Stimulated activated CD4-positive, alpha-beta T cell treated with anti-CD3 and anti-CD28 coated beads, TNF-alpha, amount 100 ng/mL, for 48 hours (primary cell): ENCODE measurements at regions not wholly inside any gene's neighbourhood (a gene's known extent, or its start where the extent isn't known, plus 50 kb on each side); places are given as distances from the start of the nearest gene placed in this dataset.
"Not testable (repeated sequence)": the region's sequence is repeated elsewhere in the genome, so short reads cannot be mapped to it uniquely, and the experiment has no call there.

Source experiments
- DNase-seq, 3 donors: peaks; one replicate each; pipeline ENCODE4 v3.0.0-alpha.2; 2020; ENCODE audit warnings: low read depth in 3 of 3

DNA sequence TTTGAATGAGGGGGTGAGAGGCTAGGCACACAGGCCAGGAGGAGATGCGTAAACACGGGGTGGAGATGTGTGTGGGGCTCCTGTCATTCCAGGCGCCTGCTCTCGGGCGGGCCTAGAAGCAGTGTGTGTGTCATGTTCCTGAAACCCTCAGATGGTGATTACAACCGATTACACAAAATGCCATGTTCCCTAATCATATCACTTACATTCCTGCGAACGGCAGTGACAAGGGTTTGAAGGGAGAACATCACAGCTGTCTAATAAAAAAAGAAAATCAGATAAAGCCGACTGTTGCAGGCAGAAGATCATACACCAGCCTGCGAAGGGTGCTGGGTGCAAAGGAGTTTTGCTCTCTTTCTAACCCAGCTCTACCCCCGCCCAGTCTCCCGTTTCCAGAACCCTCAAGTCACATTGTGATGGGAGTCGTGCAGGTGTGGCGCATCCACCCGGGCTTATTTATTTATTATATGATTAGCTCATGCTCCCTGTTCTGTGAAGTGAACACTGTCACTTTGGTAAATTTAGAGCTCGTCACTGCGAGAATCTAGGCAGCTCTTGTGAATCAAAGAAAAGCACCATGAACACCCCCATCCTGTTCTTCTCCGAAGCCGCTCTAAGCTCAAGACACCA, 140.3 kb downstream of the NR2F2 start:
- no peak for DNase-seq

DNA sequence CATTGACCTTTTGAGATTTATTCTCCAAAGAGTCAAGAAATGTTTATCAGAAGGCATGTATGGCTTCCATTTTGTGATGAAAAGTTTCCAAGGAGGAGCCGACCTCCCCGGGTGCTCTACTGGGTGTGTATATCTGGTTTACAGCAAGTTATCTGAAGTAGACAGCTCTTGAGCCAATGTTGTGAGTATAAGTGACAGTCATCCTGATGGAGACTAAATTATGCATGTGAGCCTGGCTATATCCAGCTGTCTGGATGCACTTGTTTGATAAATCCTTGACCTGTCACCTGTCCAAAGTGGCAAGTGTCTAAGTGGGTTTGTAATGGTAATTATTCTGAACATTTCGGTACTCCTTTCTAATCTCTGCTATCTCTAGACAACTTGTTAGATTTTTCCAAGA, 142.2 kb downstream of the NR2F2 start:
- DNase-seq: no peak

DNA sequence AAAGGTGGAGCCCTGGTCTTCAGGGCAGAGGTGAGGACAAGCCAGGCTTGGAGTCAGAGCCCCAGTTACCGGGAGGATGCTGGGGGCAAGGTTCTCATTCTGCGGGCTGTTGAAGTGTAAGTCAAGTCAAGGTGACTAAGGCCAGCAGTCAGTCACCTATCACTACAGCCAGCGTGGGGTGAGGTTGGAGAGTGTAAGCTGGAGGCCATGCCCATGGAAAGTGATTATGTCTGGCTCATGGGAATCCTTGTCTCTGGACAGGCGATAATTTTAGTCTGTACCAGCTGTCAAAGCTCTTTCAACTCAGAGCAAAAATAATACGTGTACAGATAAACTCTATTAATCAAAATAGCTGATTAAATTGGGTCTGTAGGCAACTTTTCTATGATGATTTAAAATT, 143.1 kb downstream of the NR2F2 start:
- no peak for DNase-seq

DNA sequence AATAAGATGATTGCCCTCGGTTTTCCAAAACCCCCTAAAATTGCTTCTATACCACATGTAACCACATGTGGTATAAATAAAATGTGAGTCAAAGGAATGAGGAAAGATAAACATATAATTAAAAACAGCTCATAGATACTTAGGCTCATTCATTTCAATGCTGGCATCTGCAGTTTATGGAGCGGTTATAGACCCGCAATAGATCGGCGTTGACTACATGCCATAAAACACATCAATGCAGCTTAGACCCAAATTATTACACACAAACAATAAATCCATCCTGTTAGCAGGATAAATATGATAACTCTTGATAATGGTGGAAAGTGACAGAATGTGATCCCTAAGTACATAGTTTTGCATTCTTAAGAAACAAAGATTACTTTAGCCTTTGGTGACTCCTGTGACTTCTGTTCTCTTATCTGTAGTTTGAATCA, 143.7 kb downstream of the NR2F2 start:
- no peak for DNase-seq

DNA sequence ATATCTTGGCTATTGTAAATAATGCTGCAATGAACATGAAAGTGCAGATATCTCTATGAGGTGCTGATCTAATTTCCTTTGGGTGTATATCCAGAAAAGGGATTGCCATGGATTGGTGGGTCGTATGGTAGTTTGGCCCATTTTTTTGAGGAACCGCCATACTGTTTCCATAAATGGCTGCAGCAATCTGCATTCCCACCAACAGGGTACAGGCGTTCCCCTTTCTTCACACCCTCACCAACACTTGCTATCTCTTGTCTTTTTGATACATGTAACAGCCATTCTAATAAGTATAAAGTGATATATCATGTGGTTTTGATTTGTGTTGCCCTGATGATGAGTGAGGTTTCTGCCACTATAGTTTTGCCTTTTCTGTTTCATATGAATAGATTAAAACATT, 146.7 kb downstream of the NR2F2 start:
- no peak for DNase-seq

DNA sequence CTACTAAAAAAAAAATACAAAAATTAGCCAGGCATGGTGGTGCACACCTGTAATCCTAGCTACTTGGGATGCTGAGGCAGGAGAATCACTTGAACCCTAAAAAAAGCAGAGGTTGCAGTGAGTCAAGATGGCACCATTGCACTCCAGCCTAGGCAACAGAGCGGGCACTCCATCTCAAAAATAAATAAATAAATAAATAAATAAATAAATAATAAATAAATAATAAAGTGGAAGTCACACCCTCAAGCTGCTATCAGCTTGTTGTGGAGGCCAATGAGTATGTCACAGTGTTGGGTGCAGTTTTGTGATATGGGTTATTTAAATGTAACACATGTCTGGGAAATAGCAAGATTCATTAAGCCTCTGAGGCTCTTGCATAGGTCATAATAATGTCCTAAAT, 153.9 kb downstream of the NR2F2 start:
- not testable (repeated sequence) for DNase-seq

DNA sequence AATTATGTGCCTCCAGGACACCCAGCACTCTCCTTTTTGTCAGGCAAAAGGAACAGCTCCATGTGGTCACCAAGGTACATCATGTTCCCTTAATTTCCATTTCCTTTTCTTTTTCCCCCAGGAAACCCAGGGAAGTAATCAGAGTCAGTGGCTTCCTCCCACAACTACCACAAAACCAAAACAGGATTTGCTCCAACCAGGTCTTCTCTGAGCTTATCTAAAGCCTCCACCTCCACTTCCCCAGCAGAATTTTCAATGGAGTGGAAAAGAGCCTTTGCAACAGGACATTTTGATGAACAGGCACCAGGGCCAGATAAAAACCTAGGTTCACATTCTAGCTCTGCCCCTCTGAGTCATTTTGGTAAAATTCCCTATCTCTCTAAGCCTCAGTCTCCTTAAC, 154.3 kb downstream of the NR2F2 start:
- no peak for DNase-seq

DNA sequence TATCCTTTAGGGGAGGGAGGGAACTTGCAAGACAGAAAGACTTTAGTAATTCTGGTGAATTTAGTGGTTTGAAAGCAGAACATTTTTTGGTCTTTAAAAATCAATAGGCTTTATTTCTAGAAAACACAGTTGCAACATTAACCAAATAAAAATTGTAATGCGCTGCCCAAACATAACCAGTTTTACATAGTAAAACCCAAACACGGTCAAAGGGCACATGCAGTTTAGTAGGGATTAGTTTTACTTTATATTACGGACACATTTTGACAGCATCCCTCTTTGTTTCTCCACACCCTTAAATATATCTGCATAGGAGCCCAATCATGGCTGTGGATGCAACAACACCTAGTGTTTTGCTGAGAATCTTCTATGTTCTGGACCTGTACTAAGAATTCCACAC, 156.7 kb downstream of the NR2F2 start:
- no peak for DNase-seq

DNA sequence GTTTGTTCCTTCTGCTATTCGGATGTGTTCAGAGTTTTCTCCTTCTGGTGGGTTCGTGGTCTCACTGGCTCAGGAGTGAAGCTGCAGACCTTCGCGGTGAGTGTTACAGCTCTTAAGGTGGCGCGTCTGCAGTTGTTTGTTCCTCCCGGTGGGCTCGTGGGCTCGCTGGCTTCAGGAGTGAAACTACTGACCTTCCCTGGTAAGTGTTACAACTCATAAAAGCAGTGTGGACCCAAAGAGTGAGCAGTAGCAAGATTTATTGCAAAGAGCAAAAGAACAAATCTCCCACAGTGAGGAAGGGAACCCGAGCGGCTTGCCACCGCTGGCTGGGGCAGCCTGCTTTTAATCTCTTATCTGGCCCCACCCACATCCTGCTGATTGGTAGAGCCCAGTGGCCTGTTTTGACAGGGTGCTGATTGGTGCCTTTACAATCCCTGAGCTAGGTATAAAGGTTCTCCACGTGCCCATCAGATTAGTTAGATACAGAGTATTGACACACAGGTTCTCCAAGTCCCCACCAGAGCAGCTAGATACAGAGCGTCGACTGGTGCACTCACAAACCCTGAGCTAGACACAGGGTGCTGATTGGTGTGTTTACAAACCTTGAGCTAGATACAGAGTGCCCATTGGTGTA, 160.7 kb downstream of the NR2F2 start:
- DNase-seq: not testable (repeated sequence)

DNA sequence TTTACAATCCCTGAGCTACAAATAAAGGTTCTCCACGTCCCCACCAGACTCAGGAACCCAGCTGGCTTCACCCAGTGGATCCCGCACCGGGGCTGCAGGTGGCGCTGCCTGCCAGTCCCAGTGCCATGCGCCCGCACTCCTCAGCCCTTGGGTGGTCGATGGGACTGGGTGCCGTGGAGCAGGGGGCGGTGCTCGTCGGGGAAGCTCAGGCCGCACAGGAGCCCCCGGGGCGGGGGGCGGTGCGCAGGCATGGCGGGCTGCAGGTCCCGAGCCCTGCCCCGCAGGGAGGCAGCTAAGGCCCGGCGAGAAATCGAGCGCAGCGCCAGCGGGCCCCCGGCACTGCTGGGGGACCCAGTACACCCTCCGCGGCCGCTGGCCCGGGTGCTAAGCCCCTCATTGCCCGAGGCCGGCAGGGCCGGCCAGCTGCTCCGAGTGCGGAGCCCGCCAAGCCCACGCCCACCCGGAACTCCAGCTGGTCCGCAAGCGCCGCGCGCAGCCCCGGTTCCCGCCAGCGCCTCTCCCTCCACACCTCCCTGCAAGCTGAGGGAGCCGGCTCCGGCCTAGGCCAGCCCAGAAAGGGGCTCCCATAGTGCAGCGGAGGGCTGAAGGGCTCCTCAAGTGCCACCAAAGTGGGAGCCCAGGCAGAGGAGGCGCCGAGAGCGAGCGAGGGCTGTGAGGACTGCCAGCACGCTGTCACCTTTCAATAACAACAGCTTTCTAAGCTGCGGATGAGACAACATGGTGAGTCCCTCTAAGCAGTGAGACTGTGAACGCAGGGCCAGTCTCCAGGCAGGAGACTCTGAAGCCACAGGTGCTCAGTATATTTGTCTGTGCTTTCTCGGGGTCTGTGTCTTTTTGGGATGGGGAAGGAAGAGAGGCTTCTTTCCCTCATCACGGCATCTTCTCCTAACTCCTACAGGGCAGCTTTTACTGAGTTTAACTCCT, 161.5 kb downstream of the NR2F2 start:
- not testable (repeated sequence) for DNase-seq

DNA sequence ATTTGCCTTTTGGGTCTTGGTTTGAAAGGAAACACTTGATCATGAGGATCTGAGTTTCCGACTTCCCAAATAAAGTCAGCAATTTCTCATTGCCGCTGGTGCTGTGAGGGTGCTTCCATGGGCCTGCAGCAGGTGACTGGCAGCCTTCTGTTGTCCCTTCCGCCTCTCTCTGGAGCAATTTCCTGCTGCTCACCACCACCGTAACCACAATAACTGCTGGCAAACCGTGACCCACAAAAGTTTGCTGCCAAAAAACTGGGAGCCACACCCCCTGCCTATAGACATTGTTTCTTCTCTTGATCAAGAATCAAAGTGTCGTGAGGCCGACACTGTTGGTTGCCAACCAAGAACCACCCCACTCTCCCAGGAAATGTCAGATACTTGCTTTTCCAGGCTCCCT, 164.0 kb downstream of the NR2F2 start:
- no peak for DNase-seq

DNA sequence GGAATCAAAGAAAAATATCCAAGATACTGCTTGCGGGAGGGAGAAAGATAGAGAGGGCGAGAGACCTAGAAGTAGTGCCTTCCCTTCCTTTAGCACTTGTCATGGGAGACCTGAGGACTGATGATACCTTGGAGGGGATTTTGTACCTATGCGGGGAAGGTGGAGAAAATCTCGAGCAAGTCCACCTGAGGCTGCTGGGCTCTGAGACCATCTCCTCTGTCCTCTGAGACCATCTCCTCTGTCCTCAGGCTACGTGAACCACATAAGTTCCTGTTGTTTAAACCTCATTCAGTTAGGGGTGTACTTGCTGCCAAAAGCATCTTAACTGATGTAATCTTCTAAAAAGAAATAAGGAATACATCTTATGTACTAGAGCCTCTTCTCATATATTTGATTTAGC, 164.9 kb downstream of the NR2F2 start:
- DNase-seq: no peak

DNA sequence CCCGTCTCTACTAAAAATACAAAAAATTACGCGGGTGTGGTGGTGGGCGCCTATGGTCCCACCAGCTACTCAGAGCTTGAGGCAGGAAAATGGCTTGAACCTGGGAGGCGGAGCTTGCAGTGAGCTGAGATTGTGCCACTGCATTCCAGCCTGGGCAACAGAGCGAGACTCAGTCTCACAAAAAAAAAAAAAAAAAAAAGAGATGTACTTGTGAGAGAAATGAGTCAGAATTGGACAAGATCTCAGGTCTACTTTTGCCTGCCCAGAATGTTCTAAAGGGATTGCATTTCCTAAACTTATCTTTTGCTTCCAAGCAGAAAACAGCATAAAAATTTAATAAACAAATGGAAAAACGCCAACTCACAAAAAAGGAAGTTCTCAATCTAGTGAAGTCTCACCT, 167.5 kb downstream of the NR2F2 start:
- no peak for DNase-seq

DNA sequence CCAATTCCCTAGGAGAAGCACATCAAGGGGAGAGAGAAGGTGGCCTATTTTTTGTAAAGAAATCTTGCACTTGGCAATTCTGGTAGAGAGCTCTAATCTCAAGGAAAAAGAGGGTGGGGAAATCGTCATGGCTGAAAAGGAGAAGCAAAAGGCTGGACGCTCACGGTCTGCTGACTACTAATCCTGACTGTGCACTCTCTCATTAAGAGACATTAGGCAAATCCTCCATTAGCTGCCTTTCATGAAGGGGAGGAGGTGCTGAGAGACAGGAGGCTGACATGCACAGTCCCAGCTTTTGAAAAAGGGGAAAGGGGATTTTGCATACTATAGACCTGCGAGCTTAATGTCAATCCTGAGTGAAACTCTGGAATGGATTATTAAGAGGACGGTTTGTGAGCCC, 170.0 kb downstream of the NR2F2 start:
- DNase-seq: no peak

DNA sequence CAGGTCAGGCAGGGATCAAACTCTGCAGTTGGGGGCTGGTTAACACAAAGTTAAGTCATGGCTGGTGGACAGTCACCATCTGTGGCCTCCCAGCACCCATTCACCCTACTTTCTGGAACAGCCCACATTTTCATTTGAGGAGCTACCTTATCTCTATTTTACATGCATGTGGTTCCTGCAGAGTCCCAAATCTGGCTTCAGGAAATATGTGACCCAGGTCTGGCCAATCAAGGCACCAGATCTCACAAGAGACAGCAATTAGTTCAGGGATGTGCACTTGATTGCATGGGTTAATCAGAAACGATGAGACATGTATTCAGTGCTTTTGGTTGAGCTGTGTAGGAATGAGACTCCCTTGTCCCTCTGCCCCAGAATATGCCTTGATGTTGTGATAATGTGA, 170.9 kb downstream of the NR2F2 start:
- DNase-seq: no peak

DNA sequence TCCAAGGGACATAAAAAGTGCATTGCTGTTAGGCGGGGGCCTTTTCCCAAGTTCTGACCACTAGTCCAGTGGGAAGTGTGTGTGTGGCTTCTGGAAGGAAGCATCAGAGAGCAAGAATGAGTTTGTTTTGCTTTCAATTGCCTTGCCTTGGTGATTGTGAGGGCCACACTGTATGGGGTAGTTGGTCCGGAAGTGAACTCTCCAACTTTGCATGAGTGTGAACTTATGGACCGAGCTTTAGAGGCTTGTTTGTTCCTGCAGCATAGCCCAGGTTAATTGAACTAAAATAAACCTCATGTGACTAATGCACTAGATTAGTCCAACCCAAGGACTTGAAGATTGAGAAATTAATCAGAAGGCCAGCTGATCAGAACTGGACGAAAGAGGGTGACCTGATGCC, 171.7 kb downstream of the NR2F2 start:
- no peak for DNase-seq

DNA sequence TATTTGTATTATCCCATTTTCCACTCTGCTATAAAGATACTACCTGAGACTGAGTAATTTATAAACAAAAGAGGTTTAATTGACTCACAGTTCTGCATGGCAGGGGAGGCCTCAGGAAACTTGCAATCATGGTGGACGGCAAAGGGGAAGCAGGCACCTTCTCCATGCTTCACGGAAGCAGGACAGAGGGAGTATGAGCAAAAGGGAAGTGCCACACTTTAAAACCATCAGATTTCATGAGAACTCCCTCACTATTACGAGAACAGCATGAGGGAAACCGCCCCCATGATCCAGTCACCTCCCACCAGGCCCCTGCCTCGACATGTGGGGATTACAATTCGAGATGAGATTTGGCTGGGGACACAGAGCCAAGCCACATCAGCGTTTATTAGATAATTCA, 172.8 kb downstream of the NR2F2 start:
- DNase-seq: no peak

DNA sequence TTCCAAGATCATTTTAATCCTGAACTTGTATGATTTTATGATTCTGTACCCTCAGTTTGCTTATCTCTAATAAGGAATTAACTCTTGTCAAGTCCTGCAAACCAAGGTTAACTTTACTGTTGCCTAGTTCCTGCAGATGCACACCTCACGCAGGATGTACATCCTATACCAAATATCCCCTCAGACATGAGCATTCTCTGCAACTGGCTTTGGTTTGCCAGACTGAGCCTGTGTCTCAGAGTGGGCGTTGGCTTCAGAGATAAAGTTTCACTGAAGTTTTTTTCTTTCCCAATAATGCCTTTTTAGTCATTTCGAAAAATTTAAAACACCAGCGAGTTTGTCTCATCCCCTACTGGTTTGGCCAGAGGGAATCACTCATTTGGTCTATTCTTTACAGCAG, 173.9 kb downstream of the NR2F2 start:
- DNase-seq: no peak

DNA sequence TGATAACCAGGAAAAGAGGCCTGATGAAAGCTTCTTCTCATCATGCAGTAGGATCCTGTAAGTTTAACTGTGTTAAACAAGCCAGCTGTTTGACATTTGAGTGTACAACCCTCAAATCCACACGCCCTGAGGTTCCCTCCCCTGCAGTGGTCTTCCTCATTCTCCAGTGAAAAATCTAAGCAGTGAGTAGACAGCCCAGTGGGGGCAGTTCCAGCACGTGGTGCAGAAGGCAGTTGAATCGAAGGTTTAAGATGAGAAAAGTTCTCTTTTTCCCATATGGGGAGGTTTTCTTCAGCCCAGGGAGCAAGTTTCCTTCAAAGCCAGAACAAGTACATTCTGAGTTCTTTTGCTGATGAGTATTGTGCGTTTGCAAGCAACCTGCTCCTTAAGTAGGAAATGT, 174.5 kb downstream of the NR2F2 start:
- no peak for DNase-seq

DNA sequence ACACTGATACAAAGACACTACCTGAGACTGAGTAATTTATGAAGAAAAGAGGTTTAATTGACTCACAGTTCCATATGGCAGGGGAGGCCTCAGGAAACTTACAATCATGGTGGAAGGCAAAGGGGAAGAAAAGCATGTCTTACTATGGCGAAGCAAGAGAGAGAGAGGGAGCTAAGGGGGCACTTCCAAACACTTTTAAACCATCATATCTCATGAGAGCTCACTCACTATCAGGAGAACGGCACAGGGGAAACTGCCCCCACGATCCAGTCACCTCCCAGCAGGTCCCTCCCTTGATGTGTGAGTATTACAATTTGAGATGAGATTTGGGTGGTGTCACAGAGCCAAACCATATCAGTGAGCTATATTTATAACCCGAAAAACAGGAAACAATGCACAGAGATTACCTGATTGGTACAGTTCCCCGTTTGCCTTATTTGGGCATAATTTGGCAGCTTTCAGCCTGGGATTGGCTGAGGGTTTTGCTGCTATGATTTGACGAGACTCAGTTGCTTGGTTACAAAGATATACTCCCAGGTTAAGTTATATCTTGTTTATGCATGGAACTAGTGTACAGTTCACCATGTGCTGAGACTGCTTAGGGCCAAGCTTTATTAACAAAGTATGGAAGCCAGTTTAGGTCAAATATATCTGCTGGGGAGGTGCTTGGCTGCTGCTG, 184.2 kb downstream of the NR2F2 start:
- no peak for DNase-seq

DNA sequence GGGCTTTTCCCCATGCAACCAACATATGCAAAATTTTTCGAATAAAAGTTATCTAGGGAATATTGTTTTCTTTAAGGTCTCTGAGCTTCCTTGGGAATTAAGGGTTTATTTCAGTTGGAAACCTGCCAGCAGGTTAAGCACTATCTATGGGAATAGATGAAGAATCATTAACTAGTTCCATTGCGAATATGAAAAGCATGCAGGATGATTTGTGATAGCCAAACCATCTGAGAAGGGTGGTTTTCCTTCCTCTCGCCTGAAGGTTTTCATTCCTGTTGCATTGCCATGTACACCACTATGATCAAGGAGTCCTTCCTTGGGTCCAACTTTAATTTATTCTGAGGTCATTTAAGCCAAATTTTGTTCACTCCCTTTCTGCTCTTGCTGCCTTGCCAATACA, 184.9 kb downstream of the NR2F2 start:
- no peak for DNase-seq

DNA sequence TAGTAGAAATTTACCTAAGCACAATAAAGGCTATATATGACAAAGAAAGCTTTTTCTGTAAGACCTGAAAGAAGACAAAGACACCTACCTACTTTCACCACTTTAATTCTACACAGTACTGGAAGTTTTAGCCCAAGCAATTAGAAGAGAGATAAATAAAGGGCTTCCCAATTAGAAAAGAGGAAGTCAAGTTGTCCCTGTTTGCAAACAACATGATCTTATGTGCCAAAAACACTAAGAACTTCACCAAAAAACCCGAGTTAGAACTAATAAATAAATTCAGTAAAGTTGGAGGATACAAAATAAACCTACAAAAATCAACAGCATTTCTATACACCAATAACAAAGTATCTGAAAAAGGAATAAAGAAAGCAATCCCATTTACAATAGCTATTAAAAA, 190.9 kb downstream of the NR2F2 start:
- no peak for DNase-seq
